Erythroblast (primary cell): ENCODE measurements at regions not wholly inside any gene's neighbourhood (a gene's known extent, or its start where the extent isn't known, plus 50 kb on each side); places are given as distances from the start of the nearest gene placed in this dataset.

ENCODE experiments used
- GATA1 ChIP-seq: IDR thresholded peaks from 2 replicates; pipeline ENCODE4 v1.6.1; 2011; ENCODE audit warnings: low read depth, mild to moderate bottlenecking, control low read depth, low read length, moderate library complexity
- POLR2A ChIP-seq: IDR thresholded peaks from 2 replicates; pipeline ENCODE4 v1.6.1; 2011; ENCODE audit warnings: mild to moderate bottlenecking, low read length

- no peak for TF ChIP-seq POLR2A
- TF ChIP-seq GATA1: no peak
Measured at GRCh38 chr12:118655588-118655987, 279.2 kb downstream of the SUDS3 start.
